Muscle layer of colon (tissue), 2 donors: ENCODE measurements at regions not wholly inside any gene's neighbourhood (a gene's known extent, or its start where the extent isn't known, plus 50 kb on each side); places are given as distances from the start of the nearest gene placed in this dataset.

Source experiments
- H3K27ac ChIP-seq: one replicate; pipeline ENCODE4 v1.7.0; 2013; ENCODE audit warnings: low read depth, mild to moderate bottlenecking, low read length, moderate library complexity
- H3K27me3 ChIP-seq, 2 donors: one replicate each; pipeline ENCODE4 v1.7.0; 2013; ENCODE audit warnings: low read length in 2 of 2, mild to moderate bottlenecking in 2 of 2; ENCODE audit not compliant: insufficient read depth in 2 of 2, control insufficient read depth in 1 of 2
- H3K36me3 ChIP-seq: one replicate; pipeline ENCODE4 v1.7.0; 2013; ENCODE audit warnings: mild to moderate bottlenecking, low read length; ENCODE audit not compliant: insufficient read depth
- H3K4me1 ChIP-seq: one replicate; pipeline ENCODE4 v1.7.0; 2013; ENCODE audit warnings: mild to moderate bottlenecking, low read length; ENCODE audit not compliant: insufficient read depth
- H3K4me3 ChIP-seq, 2 donors: one replicate each; pipeline ENCODE4 v1.7.0; 2013; ENCODE audit warnings: low read length in 2 of 2, low read depth in 1 of 2, mild to moderate bottlenecking in 1 of 2, moderate library complexity in 1 of 2
- H3K9ac ChIP-seq: one replicate; pipeline ENCODE4 v1.7.0; 2013; ENCODE audit warnings: low read length
- H3K9me3 ChIP-seq: one replicate; pipeline ENCODE4 v1.7.0; 2013; ENCODE audit warnings: mild to moderate bottlenecking, low read length
- donor health status: abdominal sarcoma.
- donor health status: Adenocarcinoma of cecum.

DNA sequence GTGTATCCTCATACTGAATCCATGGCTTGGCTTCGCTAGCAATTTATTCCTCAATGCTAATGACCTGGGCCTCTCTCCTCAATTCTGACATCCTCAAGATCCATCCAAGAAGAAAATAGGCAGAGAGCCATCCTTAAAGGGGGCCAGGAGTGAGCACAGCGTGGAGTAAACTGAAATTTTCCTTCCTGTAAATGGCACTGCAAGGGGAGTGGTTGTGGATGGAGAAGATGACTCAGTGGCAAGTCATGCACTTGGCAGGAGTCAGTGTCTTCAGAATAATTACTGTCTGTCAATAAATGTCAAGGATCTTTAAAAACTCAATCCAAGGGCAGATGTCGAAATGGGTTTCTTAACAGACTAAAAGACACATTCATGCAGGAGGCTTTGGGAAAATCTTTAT is 88.0 kb upstream of the TMEM132C start:
- Histone ChIP-seq H3K27ac (no peak overlapping the region), H3K4me3 (no peak overlapping the region), H3K9me3 (no peaks in the 10 kb centered on the region), H3K27me3 (no peaks in the 10 kb centered on the region), H3K36me3 (no peaks in the 10 kb centered on the region), H3K9ac (no peak overlapping the region), H3K4me1 (no peaks in the 10 kb centered on the region)

DNA sequence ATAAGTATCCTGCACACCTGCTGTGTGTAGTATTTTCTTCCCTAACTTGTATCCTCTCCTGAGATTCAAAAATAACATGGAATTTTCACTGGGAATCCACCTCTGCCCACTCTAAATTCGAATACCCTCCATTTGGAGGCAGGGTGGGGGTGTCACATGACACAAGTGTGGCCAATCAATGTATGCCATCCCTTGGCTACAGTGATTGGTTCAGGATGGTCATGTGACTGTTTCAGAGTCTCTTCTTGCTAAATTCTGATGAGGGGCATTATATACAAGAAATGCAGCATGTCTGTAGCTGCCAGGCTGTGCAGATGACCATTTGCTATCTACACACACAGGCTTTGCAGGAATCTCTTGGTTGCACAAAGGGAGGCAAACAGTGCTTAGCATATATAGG is 86.8 kb upstream of the TMEM132C start:
- Histone ChIP-seq H3K27ac (no peak overlapping the region), H3K9me3 (no peaks in the 10 kb centered on the region), H3K27me3 (no peaks in the 10 kb centered on the region), H3K9ac (no peak overlapping the region), H3K4me1 (no peaks in the 10 kb centered on the region), H3K36me3 (no peaks in the 10 kb centered on the region), H3K4me3 (no peak overlapping the region)

DNA sequence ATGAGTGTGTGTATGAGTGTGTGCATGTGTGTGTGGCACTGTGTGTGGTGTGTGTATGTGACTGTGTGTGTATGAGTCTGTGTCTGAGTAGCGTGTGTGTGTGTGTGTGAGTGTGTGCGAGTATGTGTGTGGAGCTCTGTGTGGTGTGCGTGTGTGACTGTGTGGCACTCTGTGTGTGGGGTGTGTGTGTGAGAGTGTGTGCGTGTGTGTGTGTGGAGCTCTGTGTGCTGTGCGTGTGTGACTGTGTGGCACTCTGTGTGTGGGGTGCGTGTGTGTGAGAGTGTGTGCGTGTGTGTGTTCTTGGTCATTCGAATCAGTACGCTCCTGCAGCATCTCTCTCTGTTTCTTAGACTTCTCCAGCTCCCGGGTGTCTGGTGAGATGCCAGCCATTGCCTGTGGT is 76.9 kb upstream of the TMEM132C start:
- Histone ChIP-seq H3K4me3 (no peak overlapping the region), H3K36me3 (no peaks in the 10 kb centered on the region), H3K4me1 (no peaks in the 10 kb centered on the region), H3K9ac (no peak overlapping the region), H3K27me3 (no peaks in the 10 kb centered on the region), H3K27ac (no peak overlapping the region), H3K9me3 (no peaks in the 10 kb centered on the region)

DNA sequence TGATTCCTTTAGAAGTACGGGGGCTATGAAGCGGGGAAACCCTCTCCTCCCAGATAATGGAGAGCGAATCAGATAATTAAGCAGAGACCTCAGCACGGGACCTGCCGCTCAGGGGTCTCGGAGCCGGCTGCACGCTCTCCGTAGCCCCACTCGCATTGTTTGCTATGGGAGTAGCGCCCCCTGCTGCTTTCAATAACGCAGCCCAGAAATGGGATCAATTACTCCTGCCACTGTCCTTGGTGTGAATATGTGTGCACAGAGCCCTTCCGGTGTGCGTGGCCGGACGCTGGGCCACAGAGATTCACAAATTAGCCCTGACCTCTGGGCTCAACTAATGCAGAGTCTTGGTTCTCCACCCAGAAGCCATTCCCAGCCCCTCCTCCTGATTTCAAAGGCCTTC is 76.4 kb upstream of the TMEM132C start:
- no peaks in the 10 kb centered on the region for H3K9me3 ChIP-seq
- no peak overlapping the region for H3K27ac ChIP-seq
- no peaks in the 10 kb centered on the region for H3K27me3 ChIP-seq
- no peaks in the 10 kb centered on the region for H3K36me3 ChIP-seq
- no peaks in the 10 kb centered on the region for H3K4me1 ChIP-seq
- H3K9ac ChIP-seq: no peak overlapping the region
- no peak overlapping the region for H3K4me3 ChIP-seq

GRCh38 chr12:128191380-128191779 is 75.6 kb upstream of the TMEM132C start:
- Histone ChIP-seq H3K36me3 (no peaks in the 10 kb centered on the region), H3K9ac (no peak overlapping the region), H3K4me3 (no peak overlapping the region), H3K9me3 (no peaks in the 10 kb centered on the region), H3K27ac (no peak overlapping the region), H3K4me1 (no peaks in the 10 kb centered on the region), H3K27me3 (no peaks in the 10 kb centered on the region)

- H3K27me3 ChIP-seq: no peaks in the 10 kb centered on the region
- H3K9me3 ChIP-seq: no peaks in the 10 kb centered on the region
- H3K4me1 ChIP-seq: no peaks in the 10 kb centered on the region
- H3K36me3 ChIP-seq: no peaks in the 10 kb centered on the region
- H3K9ac ChIP-seq: no peak overlapping the region
- no peak overlapping the region for H3K4me3 ChIP-seq
- no peak overlapping the region for H3K27ac ChIP-seq
Observed at GRCh38 chr12:128204711-128205110, 62.3 kb upstream of the TMEM132C start.

DNA sequence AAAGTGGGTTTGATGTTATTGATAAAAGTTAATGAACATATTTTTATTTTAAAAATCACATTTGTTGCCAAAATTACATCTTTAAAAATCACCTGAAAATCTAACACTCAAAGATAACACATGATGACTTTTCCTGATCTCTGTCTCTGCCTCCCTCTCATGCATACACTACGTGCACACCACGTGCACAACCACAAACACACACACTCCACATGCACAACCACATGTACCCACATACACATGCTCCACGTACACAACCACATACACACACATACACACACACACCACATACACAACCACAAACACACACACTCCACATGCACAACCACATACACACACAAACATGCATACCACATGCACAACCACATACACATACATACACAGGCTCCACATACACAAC is 61.8 kb upstream of the TMEM132C start:
- H3K4me1 ChIP-seq: no peaks in the 10 kb centered on the region
- H3K9me3 ChIP-seq: no peaks in the 10 kb centered on the region
- H3K27ac ChIP-seq: no peak overlapping the region
- no peaks in the 10 kb centered on the region for H3K36me3 ChIP-seq
- H3K4me3 ChIP-seq: no peak overlapping the region
- H3K9ac ChIP-seq: no peak overlapping the region
- H3K27me3 ChIP-seq: no peaks in the 10 kb centered on the region

DNA sequence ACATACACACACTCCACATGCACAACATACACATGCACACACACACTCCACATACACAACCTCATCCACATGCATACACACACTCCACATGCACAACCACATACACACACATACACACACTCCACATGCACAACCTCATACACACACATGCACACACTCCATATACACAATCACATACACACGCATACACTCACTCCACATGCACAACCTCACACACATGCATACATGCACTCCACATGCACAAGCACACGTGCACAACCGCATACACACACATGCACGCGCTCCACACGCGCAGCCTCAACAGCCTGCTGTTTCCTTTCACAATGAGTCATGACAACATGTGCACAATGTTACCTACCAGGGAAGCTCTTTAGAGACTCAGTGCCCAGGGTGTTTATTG is 61.2 kb upstream of the TMEM132C start:
- Histone ChIP-seq H3K9me3 (no peaks in the 10 kb centered on the region), H3K4me3 (no peak overlapping the region), H3K27me3 (no peaks in the 10 kb centered on the region), H3K36me3 (no peaks in the 10 kb centered on the region), H3K27ac (no peak overlapping the region), H3K9ac (no peak overlapping the region), H3K4me1 (no peaks in the 10 kb centered on the region)
